HEK293 (cell line): ENCODE measurements at regions not wholly inside any gene's neighbourhood (a gene's known extent, or its start where the extent isn't known, plus 50 kb on each side); places are given as distances from the start of the nearest gene placed in this dataset.

Source experiments
- GLI4 ChIP-seq: fragments of 450-650 bp; formaldehyde crosslinking; IDR thresholded peaks from 2 replicates; pipeline ENCODE4 v1.5.1; 2016; ENCODE audit warnings: missing biosample characterization, missing genetic modification characterization
- KLF1 ChIP-seq: fragments of 450-650 bp; formaldehyde crosslinking; IDR thresholded peaks from 2 replicates; pipeline ENCODE4 v1.5.1; 2016; ENCODE audit warnings: missing biosample characterization, missing genetic modification characterization
- TCF7L2 ChIP-seq: IDR thresholded peaks from 2 replicates; pipeline ENCODE4 v1.6.1; 2011; ENCODE audit warnings: low read depth, mild to moderate bottlenecking, inconsistent platforms, low read length, moderate library complexity, borderline replicate concordance
- TSHZ1 ChIP-seq: fragments of 450-650 bp; formaldehyde crosslinking; IDR thresholded peaks from 2 replicates; pipeline ENCODE4 v1.5.1; 2016; ENCODE audit warnings: missing biosample characterization, missing genetic modification characterization, borderline replicate concordance
- ZNF223 ChIP-seq: fragments of 450-650 bp; formaldehyde crosslinking; IDR thresholded peaks from 2 replicates; pipeline ENCODE4 v1.5.1; 2016; ENCODE audit warnings: missing biosample characterization, missing genetic modification characterization
- ZNF239 ChIP-seq: fragments of 450-650 bp; formaldehyde crosslinking; IDR thresholded peaks from 2 replicates; pipeline ENCODE4 v1.5.1; 2016; ENCODE audit warnings: missing biosample characterization, missing genetic modification characterization
- ZNF549 ChIP-seq: fragments of 450-650 bp; IDR thresholded peaks from 2 replicates; pipeline ENCODE4 v1.5.1; 2018; ENCODE audit warnings: missing biosample characterization, missing genetic modification characterization, mild to moderate bottlenecking, inconsistent platforms, moderate library complexity
- ZNF785 ChIP-seq: fragments of 450-650 bp; formaldehyde crosslinking; IDR thresholded peaks from 2 replicates; pipeline ENCODE4 v1.5.1; 2016; ENCODE audit warnings: missing biosample characterization, missing genetic modification characterization
- ZSCAN23 ChIP-seq: fragments of 450-650 bp; formaldehyde crosslinking; IDR thresholded peaks from 2 replicates; pipeline ENCODE4 v1.5.1; 2016; ENCODE audit warnings: missing biosample characterization, missing genetic modification characterization
- TF ChIP-seq, protein P1 (sequence below): fragments of 450-650 bp; formaldehyde crosslinking; IDR thresholded peaks from 2 replicates; pipeline ENCODE4 v1.5.1; 2016; ENCODE audit warnings: missing biosample characterization, missing genetic modification characterization

DNA sequence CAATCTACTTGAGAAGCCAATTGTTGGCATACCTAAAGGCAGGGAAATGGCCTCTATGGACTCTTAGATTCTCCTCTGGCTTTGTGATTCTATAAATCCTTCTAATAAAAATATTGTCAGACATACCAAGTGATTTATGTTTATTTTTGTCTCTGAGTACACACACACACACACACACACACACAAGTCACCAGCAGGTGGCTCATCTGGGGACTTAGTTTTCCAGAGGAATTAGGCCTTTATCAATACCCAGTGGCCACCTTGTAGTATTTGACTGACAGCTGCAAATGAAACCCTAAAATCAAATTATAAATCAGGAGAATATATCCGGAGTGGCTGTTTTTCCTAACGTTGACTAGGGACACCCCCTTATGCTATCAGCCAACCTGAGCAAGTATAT is 258.5 kb downstream of the BRINP2 start:
- TF ChIP-seq, protein P1, sequence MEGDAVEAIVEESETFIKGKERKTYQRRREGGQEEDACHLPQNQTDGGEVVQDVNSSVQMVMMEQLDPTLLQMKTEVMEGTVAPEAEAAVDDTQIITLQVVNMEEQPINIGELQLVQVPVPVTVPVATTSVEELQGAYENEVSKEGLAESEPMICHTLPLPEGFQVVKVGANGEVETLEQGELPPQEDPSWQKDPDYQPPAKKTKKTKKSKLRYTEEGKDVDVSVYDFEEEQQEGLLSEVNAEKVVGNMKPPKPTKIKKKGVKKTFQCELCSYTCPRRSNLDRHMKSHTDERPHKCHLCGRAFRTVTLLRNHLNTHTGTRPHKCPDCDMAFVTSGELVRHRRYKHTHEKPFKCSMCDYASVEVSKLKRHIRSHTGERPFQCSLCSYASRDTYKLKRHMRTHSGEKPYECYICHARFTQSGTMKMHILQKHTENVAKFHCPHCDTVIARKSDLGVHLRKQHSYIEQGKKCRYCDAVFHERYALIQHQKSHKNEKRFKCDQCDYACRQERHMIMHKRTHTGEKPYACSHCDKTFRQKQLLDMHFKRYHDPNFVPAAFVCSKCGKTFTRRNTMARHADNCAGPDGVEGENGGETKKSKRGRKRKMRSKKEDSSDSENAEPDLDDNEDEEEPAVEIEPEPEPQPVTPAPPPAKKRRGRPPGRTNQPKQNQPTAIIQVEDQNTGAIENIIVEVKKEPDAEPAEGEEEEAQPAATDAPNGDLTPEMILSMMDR (tag by site-specific recombination) = no peak
- no peak for TF ChIP-seq ZSCAN23 (tag by site-specific recombination)
- TF ChIP-seq ZNF549 (tag by site-specific recombination) = no peak
- no peak for TF ChIP-seq TCF7L2
- no peak for TF ChIP-seq TSHZ1
- no peak for TF ChIP-seq ZNF239 (tag by site-specific recombination)
- no peak for TF ChIP-seq ZNF785 (tag by site-specific recombination)
- no peak for TF ChIP-seq ZNF223 (tag by site-specific recombination)
- TF ChIP-seq GLI4 (tag by site-specific recombination) = no peak
- no peak for TF ChIP-seq KLF1 (tag by site-specific recombination)
